Sigmoid colon (tissue), 6 donors: ENCODE measurements at regions not wholly inside any gene's neighbourhood (a gene's known extent, or its start where the extent isn't known, plus 50 kb on each side); places are given as distances from the start of the nearest gene placed in this dataset.

Source experiments
- DNase-seq: peaks from one replicate; pipeline ENCODE4 v3.0.0-alpha.2; 2019
- H3K27ac ChIP-seq, 4 donors: fragments of 200-600 bp; sonication (generic); one replicate each; pipeline ENCODE4 v1.5.1; 2016 to 2019; ENCODE audit warnings: mild to moderate bottlenecking in 1 of 4
- H3K27me3 ChIP-seq, 3 donors: fragments of 200-600 bp; sonication (generic); one replicate each; pipeline ENCODE4 v1.5.1; 2019; ENCODE audit warnings: mild to moderate bottlenecking in 1 of 3
- H3K36me3 ChIP-seq, 4 donors: fragments of 200-600 bp; sonication (generic); one replicate each; pipeline ENCODE4 v1.5.1; 2016 to 2019
- H3K4me1 ChIP-seq, 4 donors: fragments of 200-600 bp; sonication (generic); one replicate each; pipeline ENCODE4 v1.5.1; 2017 to 2019
- H3K4me3 ChIP-seq, 4 donors: fragments of 200-600 bp; sonication (generic); one replicate each; pipeline ENCODE4 v1.5.1; 2017 to 2019; ENCODE audit warnings: mild to moderate bottlenecking in 2 of 4, moderate library complexity in 1 of 4
- H3K9me3 ChIP-seq, 4 donors: fragments of 200-600 bp in 3 of 4; sonication (generic) in 3 of 4; one replicate each; pipeline versions ENCODE4 v1.5.1 to v1.6.1; 2013 to 2019
- CTCF ChIP-seq, 4 experiments: fragments of 450-650 bp in 3 of 4; fragments of 200-600 bp in 1 of 4; IDR thresholded peaks; one replicate each; pipeline ENCODE4 v1.5.1; 2016 to 2019; ENCODE audit warnings: antibody characterized with exemption in 4 of 4, mild to moderate bottlenecking in 3 of 4, moderate library complexity in 2 of 4
- EP300 ChIP-seq, 4 donors: sonication (generic); formaldehyde crosslinking; IDR thresholded peaks; one replicate each; pipeline ENCODE4 v1.6.1; 2017; ENCODE audit warnings: antibody characterized with exemption in 4 of 4
- POLR2A ChIP-seq, 2 donors: fragments of 450-650 bp; IDR thresholded peaks; one replicate each; pipeline ENCODE4 v1.6.1; 2016; ENCODE audit warnings: antibody characterized with exemption in 2 of 2, mild to moderate bottlenecking in 2 of 2, moderate library complexity in 2 of 2
- POLR2AphosphoS5 ChIP-seq, 4 donors: sonication (generic); formaldehyde crosslinking; IDR thresholded peaks; one replicate each; pipeline ENCODE4 v1.6.1; 2017; ENCODE audit warnings: antibody characterized with exemption in 4 of 4
- WGBS, 2 donors: extraction: QIAGEN DNeasy Blood & Tissue Kit; methylation state at CpG; one replicate each; pipeline ENCODE4 v1.1.7; 2013; 5-methylcytosine and 5-hydroxymethylcytosine counted together
- intact Hi-C: fragments of 100-400 bp; cut with DNase I; formaldehyde crosslinking; loops from one replicate; pipeline ENCODE4 v1.15.1; 2023
- donor health status: healthy with polysubstance abuse.
- donor health status: healthy.

GRCh38 chr2:196224756-196225155, 53.4 kb upstream of the STK17B start:
- no peak for TF ChIP-seq POLR2A (IDR thresholded peaks at IDR 0.05)
- no peak for TF ChIP-seq POLR2AphosphoS5 (IDR thresholded peaks at IDR 0.05)
- TF ChIP-seq CTCF (IDR thresholded peaks at IDR 0.05) = no peak
- Histone ChIP-seq H3K27me3 (no peaks in the 10 kb centered on the region), H3K27ac (no peak overlapping the region), H3K4me3 (no peak overlapping the region), H3K36me3 (no peaks in the 10 kb centered on the region), H3K4me1 (no peaks in the 10 kb centered on the region), H3K9me3 (no peaks in the 10 kb centered on the region)
- 80 to 90% methylated on average over 3 of the region's 3 CpGs for WGBS, 2 donors
- intact Hi-C loops = no loop called here
- no peak for DNase-seq

GRCh38 chr2:196225213-196225612, 53.8 kb upstream of the STK17B start:
- TF ChIP-seq CTCF (IDR thresholded peaks at IDR 0.05) = no peak
- Histone ChIP-seq H3K36me3 (no peaks in the 10 kb centered on the region), H3K9me3 (no peaks in the 10 kb centered on the region), H3K4me3 (no peak overlapping the region), H3K4me1 (no peaks in the 10 kb centered on the region), H3K27ac (no peak overlapping the region), H3K27me3 (no peaks in the 10 kb centered on the region)
- DNase-seq = no peak
- WGBS, 2 donors = 9 to 29% methylated on average over 1 of the region's 1 CpG
- intact Hi-C loops = no loop called here

- Histone ChIP-seq H3K9me3 (no peaks in the 10 kb centered on the region), H3K27ac (no peak overlapping the region), H3K4me1 (no peaks in the 10 kb centered on the region), H3K4me3 (no peak overlapping the region), H3K27me3 (no peaks in the 10 kb centered on the region), H3K36me3 (no peaks in the 10 kb centered on the region)
- intact Hi-C loops = no loop called here
- TF ChIP-seq CTCF (IDR thresholded peaks at IDR 0.05) = no peak
- no peak for TF ChIP-seq POLR2AphosphoS5 (IDR thresholded peaks at IDR 0.05)
- no peak for TF ChIP-seq POLR2A (IDR thresholded peaks at IDR 0.05)
- no peak for DNase-seq
Measured at GRCh38 chr2:196226058-196226706, 54.8 kb upstream of the STK17B start.

GRCh38 chr2:196226707-196227065, 55.3 kb upstream of the STK17B start:
- TF ChIP-seq EP300 (IDR thresholded peaks at IDR 0.05) (no peak), CTCF (IDR thresholded peaks at IDR 0.05) (no peak), POLR2AphosphoS5 (IDR thresholded peaks at IDR 0.05) (no peak), POLR2A (IDR thresholded peaks at IDR 0.05) (no peak)
- no peak overlapping the region for H3K4me3 ChIP-seq
- H3K27ac ChIP-seq = no peak overlapping the region
- H3K9me3 ChIP-seq = no peaks in the 10 kb centered on the region
- no peaks in the 10 kb centered on the region for H3K36me3 ChIP-seq
- DNase-seq = no peak
- no peaks in the 10 kb centered on the region for H3K4me1 ChIP-seq
- H3K27me3 ChIP-seq = no peaks in the 10 kb centered on the region
- intact Hi-C loops = no loop called here
- WGBS, 2 donors = 79 to 89% methylated on average over 1 of the region's 1 CpG

GRCh38 chr2:196229013-196229412, 57.6 kb upstream of the STK17B start:
- TF ChIP-seq CTCF (IDR thresholded peaks at IDR 0.05) (no peak), POLR2A (IDR thresholded peaks at IDR 0.05) (no peak)
- WGBS, 2 donors = 82 to 85% methylated on average over 3 of the region's 3 CpGs
- Histone ChIP-seq H3K4me3 (no peak overlapping the region), H3K4me1 (peaks cover 0 to 11% (median 10%) of the 10 kb centered on the region in 4 donors), H3K9me3 (no peaks in the 10 kb centered on the region), H3K27me3 (no peaks in the 10 kb centered on the region), H3K36me3 (no peaks in the 10 kb centered on the region), H3K27ac (no peak overlapping the region)
- no peak for DNase-seq
- intact Hi-C loops = no loop called here
